ENCODE measurements at regions not wholly inside any gene's neighbourhood (a gene's known extent, or its start where the extent isn't known, plus 50 kb on each side); places are given as distances from the start of the nearest gene placed in this dataset.

- DNase-seq (no peak), ATAC-seq (no peak)
These were observed 319.8 kb upstream of the SLC7A11 start for GRCh38 chr4:138561906-138562305.

GRCh38 chr4:138561276-138561880 lies 319.2 kb upstream of the SLC7A11 start:
- no peak for ATAC-seq
- no peak for DNase-seq

GRCh38 chr4:138560448-138560847 lies 318.3 kb upstream of the SLC7A11 start:
- DNase-seq: no peak
- no peak for ATAC-seq

- DNase-seq (no peak), ATAC-seq (no peak)
These were observed 316.7 kb upstream of the SLC7A11 start for GRCh38 chr4:138558886-138559285.

- DNase-seq: no peak
- ATAC-seq: no peak
These were observed 313.4 kb upstream of the SLC7A11 start for GRCh38 chr4:138555584-138555983.

GRCh38 chr4:138555108-138555507 lies 313.0 kb upstream of the SLC7A11 start:
- DNase-seq: no peak
- no peak for ATAC-seq

GRCh38 chr4:138553001-138553845 lies 311.1 kb upstream of the SLC7A11 start:
- DNase-seq (no peak), ATAC-seq (no peak)

- ATAC-seq (no peak), DNase-seq (no peak)
These were observed 300.1 kb upstream of the SLC7A11 start for GRCh38 chr4:138542191-138542776.

- no peak for DNase-seq
- no peak for ATAC-seq
These were observed 298.1 kb upstream of the SLC7A11 start for GRCh38 chr4:138540056-138540800.

- DNase-seq: no peak
- ATAC-seq: no peak
These were observed 296.6 kb upstream of the SLC7A11 start for GRCh38 chr4:138538743-138539142.

GRCh38 chr4:138537731-138538490 lies 295.8 kb upstream of the SLC7A11 start:
- ATAC-seq (no peak), DNase-seq (no peak)

GRCh38 chr4:138535316-138535715 lies 293.2 kb upstream of the SLC7A11 start:
- DNase-seq (no peak), ATAC-seq (no peak)

GRCh38 chr4:138522366-138522765 lies 280.2 kb upstream of the SLC7A11 start:
- ATAC-seq: no peak
- no peak for DNase-seq

GRCh38 chr4:138521809-138522208 lies 279.7 kb upstream of the SLC7A11 start:
- ATAC-seq (no peak), DNase-seq (no peak)

- DNase-seq (no peak), ATAC-seq (no peak)
These were observed 277.3 kb upstream of the SLC7A11 start for GRCh38 chr4:138519436-138519835.

- ATAC-seq: no peak
These were observed 271.4 kb upstream of the SLC7A11 start for GRCh38 chr4:138513535-138513934.

GRCh38 chr4:138512756-138513155 lies 270.6 kb upstream of the SLC7A11 start:
- no peak for ATAC-seq
- DNase-seq: no peak

More at GRCh38 chr4:138513535-138513934, 271.4 kb upstream of the SLC7A11 start:
- no peak for DNase-seq

GRCh38 chr4:138510053-138510452 lies 267.9 kb upstream of the SLC7A11 start:
- no peak for ATAC-seq
- DNase-seq: no peak

GRCh38 chr4:138509346-138509745 lies 267.2 kb upstream of the SLC7A11 start:
- no peak for DNase-seq

GRCh38 chr4:138507522-138507921 lies 265.4 kb upstream of the SLC7A11 start:
- no peak for DNase-seq
- ATAC-seq: no peak

More at GRCh38 chr4:138509346-138509745, 267.2 kb upstream of the SLC7A11 start:
- no peak for ATAC-seq

- ATAC-seq: no peak
- DNase-seq: no peak
These were observed 259.5 kb upstream of the SLC7A11 start for GRCh38 chr4:138501614-138502013.

- no peak for DNase-seq
- ATAC-seq: no peak
These were observed 258.7 kb upstream of the SLC7A11 start for GRCh38 chr4:138500869-138501268.
